Heart left ventricle (tissue), 16 donors: ENCODE measurements at regions not wholly inside any gene's neighbourhood (a gene's known extent, or its start where the extent isn't known, plus 50 kb on each side); places are given as distances from the start of the nearest gene placed in this dataset.

Experiments
- ATAC-seq, 4 donors: fragments of 200-7000 bp; cut with Tn5 transposase; one replicate each; pipeline ENCODE4 v1.9.1; 2020 to 2022; ENCODE audit warnings: moderate library complexity in 4 of 4, mild to moderate bottlenecking in 3 of 4, moderate number of reproducible peaks in 1 of 4
- DNase-seq, 5 donors: peaks; one replicate each; pipeline ENCODE4 v3.0.0-alpha.2; 2020
- H3K27ac ChIP-seq, 12 donors: fragments of 200-600 bp; sonication (generic) in 4 of 12; one replicate each; pipeline versions ENCODE4 v1.5.0 to v1.8.0; 2016 to 2022; ENCODE audit warnings: mild to moderate bottlenecking in 2 of 12
- H3K27me3 ChIP-seq, 9 donors: fragments of 200-600 bp; sonication (generic) in 2 of 9; one replicate each; pipeline versions ENCODE4 v1.5.1 to v1.8.0; 2016 to 2022; ENCODE audit warnings: mild to moderate bottlenecking in 3 of 9
- H3K36me3 ChIP-seq, 9 donors: fragments of 200-600 bp; sonication (generic) in 2 of 9; one replicate each; pipeline versions ENCODE4 v1.5.0 to v1.8.0; 2018 to 2022; ENCODE audit warnings: mild to moderate bottlenecking in 2 of 9
- H3K4me1 ChIP-seq, 12 donors: fragments of 200-600 bp; sonication (generic) in 4 of 12; one replicate each; pipeline versions ENCODE4 v1.5.0 to v1.8.0; 2016 to 2022; ENCODE audit warnings: mild to moderate bottlenecking in 3 of 12
- H3K4me3 ChIP-seq, 12 donors: fragments of 200-600 bp; sonication (generic) in 4 of 12; one replicate each; pipeline versions ENCODE4 v1.5.0 to v1.8.0; 2017 to 2022; ENCODE audit warnings: mild to moderate bottlenecking in 9 of 12, moderate library complexity in 4 of 12
- H3K9me3 ChIP-seq, 12 donors: fragments of 200-600 bp; sonication (generic) in 4 of 12; one replicate each; pipeline versions ENCODE4 v1.5.0 to v1.8.0; 2016 to 2022; ENCODE audit warnings: mild to moderate bottlenecking in 1 of 12
- CTCF ChIP-seq, 12 donors: fragments of 200-600 bp; sonication (generic) in 4 of 12; IDR thresholded peaks; one replicate each; pipeline versions ENCODE4 v1.5.0 to v1.8.0; 2018 to 2022; ENCODE audit warnings: antibody characterized with exemption in 12 of 12, mild to moderate bottlenecking in 5 of 12
- POLR2A ChIP-seq, 2 donors: fragments of 450-650 bp; IDR thresholded peaks; one replicate each; pipeline ENCODE4 v1.6.1; 2017; ENCODE audit warnings: antibody characterized with exemption in 2 of 2, mild to moderate bottlenecking in 2 of 2, moderate library complexity in 2 of 2
- WGBS, 4 donors: extraction: QIAGEN DNeasy Blood & Tissue Kit in 2 of 4; methylation state at CpG; one replicate each; pipeline versions ENCODE4 v1.1.5 to v1.1.7; 2013 to 2018; 5-methylcytosine and 5-hydroxymethylcytosine counted together
- intact Hi-C, 10 donors: fragments of 100-400 bp; cut with DNase I; formaldehyde crosslinking; loops; one replicate each; pipeline versions ENCODE4 v1.11.1 to v1.14.2; 2022
- donor health status: ischemic (EF 13 %, LVEDD 7.1; RV severe dilation, severe dysfunction).
- donor health status: healthy with polysubstance abuse.
- donor health status: DM: no; HTN: yes; CAD: no.
- donor health status: DM: no; HTN: no; CAD: no.
- donor health status: ischemic (EF 25% LVEDD 6.9; RV normal size, moderate dysfunction).
- donor health status: ischemic (EF 25% LVEDD 5.7; RV mildly dilated, moderate dysfunction).
- donor health status: healthy.
- donor health status: DM: yes; HTN: yes; CAD: no.
- donor health status: ischemic (EF 35%, LVEDD 5.7; RV mildly dilated, moderate dysfunction).
- donor health status: nonischemic (EF 11% LVEDD 7.7; RV severe dilation, severe dysfunction).
- donor health status: DM: yes; HTN: yes; CAD: no.
- donor health status: PGD.
- donor health status: ischemic (EF 29% LVEDD 5.4; RV normal size, mild dysfunction).
- donor health status: nonischemic (EF 23%, LVEDD 6.1; RV moderate dilation, normal function).

DNA sequence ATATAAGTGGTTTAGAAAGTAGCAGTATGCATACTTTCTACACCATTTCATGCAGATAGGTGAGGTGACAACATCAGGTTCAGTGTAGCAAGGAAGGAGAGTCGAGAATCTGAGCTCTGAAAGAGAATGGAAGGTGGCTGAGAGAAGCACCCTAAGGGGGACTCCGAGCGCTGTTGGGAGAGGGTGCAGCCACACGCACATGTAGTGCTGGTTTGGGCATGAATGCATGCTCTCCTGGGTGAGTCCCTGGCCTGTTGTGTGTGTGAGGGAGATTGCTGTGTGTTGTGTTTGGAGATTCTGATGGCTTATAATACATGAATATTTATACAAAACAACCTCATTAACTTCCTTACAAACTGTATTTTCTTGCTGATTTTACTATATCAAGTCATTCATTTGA lies 180.3 kb upstream of the LRIG3 start:
- intact Hi-C loops: no loop called here
- no peak for ATAC-seq
- WGBS, 4 donors: 88 to 92% (median 89%) methylated on average over 4 of the region's 4 CpGs
- TF ChIP-seq POLR2A (IDR thresholded peaks at IDR 0.05) (no peak), CTCF (IDR thresholded peaks at IDR 0.05) (no peak)
- no peak overlapping the region for H3K27ac ChIP-seq
- no peak overlapping the region for H3K4me3 ChIP-seq
- no peaks in the 10 kb centered on the region for H3K27me3 ChIP-seq
- no peak for DNase-seq
- H3K36me3 ChIP-seq: no peaks in the 10 kb centered on the region
- H3K4me1 ChIP-seq: no peaks in the 10 kb centered on the region
- H3K9me3 ChIP-seq: no peaks in the 10 kb centered on the region

- H3K27me3 ChIP-seq: no peaks in the 10 kb centered on the region
- no peak overlapping the region for H3K4me3 ChIP-seq
- 89 to 92% (median 91%) methylated on average over 1 of the region's 1 CpG for WGBS, 4 donors
- ATAC-seq (no peak), DNase-seq (no peak)
- TF ChIP-seq CTCF (IDR thresholded peaks at IDR 0.05) (no peak), POLR2A (IDR thresholded peaks at IDR 0.05) (no peak)
- H3K36me3 ChIP-seq: no peaks in the 10 kb centered on the region
- H3K4me1 ChIP-seq: no peaks in the 10 kb centered on the region
- intact Hi-C loops: no loop called here
- H3K9me3 ChIP-seq: no peaks in the 10 kb centered on the region
- H3K27ac ChIP-seq: no peak overlapping the region
Measured at GRCh38 chr12:59097876-59098275, 177.6 kb upstream of the LRIG3 start.

DNA sequence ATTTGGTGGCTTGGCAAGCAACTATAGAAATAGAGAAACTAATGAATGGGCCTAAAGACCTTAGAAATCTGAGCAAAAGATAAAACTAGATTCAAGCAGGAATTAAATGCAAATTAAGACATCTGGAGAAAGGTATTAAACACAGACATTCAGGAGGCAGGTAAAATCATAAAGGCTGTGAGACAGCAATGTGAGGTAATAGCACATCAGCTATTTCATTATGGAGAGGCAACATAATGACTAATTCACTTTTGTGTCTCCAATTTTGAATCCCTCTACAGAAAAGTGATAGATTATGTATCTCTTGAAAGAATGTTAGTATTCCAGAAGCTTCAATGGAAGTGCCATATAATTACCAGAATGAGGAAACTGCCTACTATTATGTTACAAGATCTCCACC lies 175.9 kb upstream of the LRIG3 start:
- ATAC-seq (no peak), DNase-seq (no peak)
- Histone ChIP-seq H3K9me3 (no peaks in the 10 kb centered on the region), H3K4me3 (no peak overlapping the region), H3K36me3 (no peaks in the 10 kb centered on the region), H3K4me1 (no peaks in the 10 kb centered on the region), H3K27ac (no peak overlapping the region), H3K27me3 (no peaks in the 10 kb centered on the region)
- TF ChIP-seq CTCF (IDR thresholded peaks at IDR 0.05) (no peak), POLR2A (IDR thresholded peaks at IDR 0.05) (no peak)
- intact Hi-C loops: no loop called here

DNA sequence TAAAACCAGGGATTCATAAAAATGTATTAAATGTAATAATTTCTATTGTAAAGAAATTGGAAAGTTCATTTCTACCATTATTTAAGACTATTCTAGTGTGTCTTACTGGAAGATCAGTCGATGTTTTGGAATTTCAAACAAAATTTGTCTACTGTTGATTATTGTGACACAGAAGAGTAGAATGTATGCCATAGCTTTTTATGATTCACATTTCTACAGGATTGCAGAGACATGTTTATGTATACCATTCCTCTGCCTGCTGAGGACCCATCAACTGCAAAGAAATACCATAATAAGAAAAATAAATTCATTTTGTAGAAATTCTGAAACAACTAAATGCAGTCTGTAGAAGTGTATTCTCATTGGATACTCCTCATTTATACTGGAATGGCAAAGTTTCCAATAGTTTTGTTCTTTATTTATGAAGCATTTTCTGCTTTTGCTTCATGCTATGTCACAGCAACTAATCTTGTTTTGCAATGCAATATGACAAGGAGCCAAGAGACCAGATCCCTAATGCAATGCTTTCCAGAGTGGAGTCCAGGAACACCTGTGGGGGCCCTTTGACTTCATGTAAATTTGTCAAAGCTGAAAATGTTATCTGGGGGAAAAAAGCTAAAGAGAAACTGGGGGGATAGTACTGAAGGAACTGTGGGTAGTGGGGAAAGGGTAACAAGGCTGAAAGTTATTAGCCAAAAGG lies 172.9 kb upstream of the LRIG3 start:
- Histone ChIP-seq H3K36me3 (no peaks in the 10 kb centered on the region), H3K27ac (no peak overlapping the region), H3K4me1 (no peaks in the 10 kb centered on the region), H3K4me3 (no peak overlapping the region), H3K9me3 (no peaks in the 10 kb centered on the region), H3K27me3 (no peaks in the 10 kb centered on the region)
- DNase-seq: no peak
- WGBS, 4 donors: 91 to 100% (median 95%) methylated on average over 1 of the region's 1 CpG
- intact Hi-C loops: no loop called here
- TF ChIP-seq CTCF (IDR thresholded peaks at IDR 0.05): no peak
- no peak for TF ChIP-seq POLR2A (IDR thresholded peaks at IDR 0.05)
- ATAC-seq: no peak
